GM12878 (cell line): ENCODE measurements at regions not wholly inside any gene's neighbourhood (a gene's known extent, or its start where the extent isn't known, plus 50 kb on each side); places are given as distances from the start of the nearest gene placed in this dataset.
"Not testable (repeated sequence)": the region's sequence is repeated elsewhere in the genome, so short reads cannot be mapped to it uniquely, and the experiment has no call there.

Source experiments
- CHD2 ChIP-seq: IDR thresholded peaks from 2 replicates; pipeline ENCODE4 v1.6.1; 2011; ENCODE audit warnings: low read depth, low read length, improper control_type of control experiment, borderline replicate concordance
- DPF2 ChIP-seq: fragments of 450-650 bp; IDR thresholded peaks from 2 replicates; pipeline ENCODE4 v1.6.1; 2017; ENCODE audit warnings: mild to moderate bottlenecking
- GABPA ChIP-seq: IDR thresholded peaks from 2 replicates; pipeline ENCODE4 v1.6.1; 2014; ENCODE audit warnings: antibody characterized with exemption, low read depth, mild to moderate bottlenecking, inconsistent platforms
- POLR2A ChIP-seq: IDR thresholded peaks from 2 replicates; pipeline ENCODE4 v1.6.1; 2011; ENCODE audit warnings: low read depth, mild to moderate bottlenecking, low read length
- RELA ChIP-seq: fragments of 450-650 bp; IDR thresholded peaks from 2 replicates; pipeline ENCODE4 v1.8.0; 2014; ENCODE audit warnings: borderline replicate concordance; ENCODE audit not compliant: partially characterized antibody
- TAF1 ChIP-seq: IDR thresholded peaks from 2 replicates; pipeline ENCODE4 v1.6.1; 2011; ENCODE audit warnings: mild to moderate bottlenecking, low read depth, low read length, borderline replicate concordance
- TF ChIP-seq, protein P1 (sequence below), 3 experiments: IDR thresholded peaks in 2 of 3; conservative IDR thresholded peaks in 1 of 3; 2 replicates each; pipeline ENCODE4 v1.5.1; 2011; ENCODE audit warnings: low read depth in 3 of 3, low read length in 3 of 3, mild to moderate bottlenecking in 3 of 3, control low read depth in 2 of 3, moderate library complexity in 2 of 3, inconsistent platforms in 1 of 3, mixed read lengths in 1 of 3; ENCODE audit not compliant: control insufficient read depth in 2 of 3, insufficient read depth in 1 of 3; ENCODE audit errors: extremely low read depth in 1 of 3
- TF ChIP-seq, protein P2 (sequence below): fragments of 450-650 bp; IDR thresholded peaks from 2 replicates; pipeline ENCODE4 v1.6.1; 2016; ENCODE audit warnings: mild to moderate bottlenecking
- TF ChIP-seq, protein P3 (sequence below): IDR thresholded peaks from 2 replicates; pipeline ENCODE4 v1.6.1; 2012; ENCODE audit warnings: low read depth, low read length, improper control_type of control experiment

DNA sequence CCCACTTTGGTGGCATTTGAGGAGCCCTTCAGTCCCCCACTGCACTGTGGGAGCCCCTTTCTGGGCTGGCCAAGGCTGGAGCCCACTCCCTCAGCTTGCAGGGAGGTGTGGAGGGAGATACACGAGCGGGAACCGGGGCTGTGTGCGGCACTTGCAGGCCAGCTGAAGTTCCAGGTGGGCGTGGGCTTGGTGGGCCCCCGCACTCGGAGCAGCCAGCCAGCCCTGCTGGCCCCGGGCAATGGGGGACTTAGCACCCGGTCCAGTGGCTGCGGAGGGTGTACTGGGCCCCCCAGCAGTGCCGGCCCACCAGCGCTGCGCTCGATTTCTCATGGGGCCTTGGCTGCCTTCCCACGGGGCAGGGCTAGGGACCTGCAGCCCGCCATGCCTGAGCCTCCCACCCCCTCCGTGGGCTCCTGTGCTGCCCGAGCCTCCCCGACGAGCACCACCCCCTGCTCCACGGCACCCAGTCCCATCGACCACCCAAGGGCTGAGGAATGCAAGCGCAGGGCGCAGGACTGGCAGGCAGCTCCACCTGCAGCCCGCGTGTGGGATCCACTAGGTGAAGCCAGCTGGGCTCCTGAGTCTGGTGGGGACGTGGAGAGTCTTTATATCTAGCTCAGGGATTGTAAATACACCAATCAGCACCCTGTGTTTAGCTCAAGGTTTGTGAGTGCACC is 379.7 kb downstream of the CGGBP1 start:
- TF ChIP-seq DPF2, CHD2, TAF1, RELA, POLR2A, GABPA: not testable (repeated sequence)
- TF ChIP-seq, protein P1, sequence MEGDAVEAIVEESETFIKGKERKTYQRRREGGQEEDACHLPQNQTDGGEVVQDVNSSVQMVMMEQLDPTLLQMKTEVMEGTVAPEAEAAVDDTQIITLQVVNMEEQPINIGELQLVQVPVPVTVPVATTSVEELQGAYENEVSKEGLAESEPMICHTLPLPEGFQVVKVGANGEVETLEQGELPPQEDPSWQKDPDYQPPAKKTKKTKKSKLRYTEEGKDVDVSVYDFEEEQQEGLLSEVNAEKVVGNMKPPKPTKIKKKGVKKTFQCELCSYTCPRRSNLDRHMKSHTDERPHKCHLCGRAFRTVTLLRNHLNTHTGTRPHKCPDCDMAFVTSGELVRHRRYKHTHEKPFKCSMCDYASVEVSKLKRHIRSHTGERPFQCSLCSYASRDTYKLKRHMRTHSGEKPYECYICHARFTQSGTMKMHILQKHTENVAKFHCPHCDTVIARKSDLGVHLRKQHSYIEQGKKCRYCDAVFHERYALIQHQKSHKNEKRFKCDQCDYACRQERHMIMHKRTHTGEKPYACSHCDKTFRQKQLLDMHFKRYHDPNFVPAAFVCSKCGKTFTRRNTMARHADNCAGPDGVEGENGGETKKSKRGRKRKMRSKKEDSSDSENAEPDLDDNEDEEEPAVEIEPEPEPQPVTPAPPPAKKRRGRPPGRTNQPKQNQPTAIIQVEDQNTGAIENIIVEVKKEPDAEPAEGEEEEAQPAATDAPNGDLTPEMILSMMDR (IDR thresholded peaks at IDR 0.05 in 2 of 3, conservative IDR thresholded peaks at IDR 0.05 in 1 of 3; ENCODE audit: control insufficient read depth in 2 of 3, extremely low read depth in 1 of 3, insufficient read depth in 1 of 3, low read depth in 3 of 3, low read length in 3 of 3), result not testable (repeated sequence)
- TF ChIP-seq, protein P2, sequence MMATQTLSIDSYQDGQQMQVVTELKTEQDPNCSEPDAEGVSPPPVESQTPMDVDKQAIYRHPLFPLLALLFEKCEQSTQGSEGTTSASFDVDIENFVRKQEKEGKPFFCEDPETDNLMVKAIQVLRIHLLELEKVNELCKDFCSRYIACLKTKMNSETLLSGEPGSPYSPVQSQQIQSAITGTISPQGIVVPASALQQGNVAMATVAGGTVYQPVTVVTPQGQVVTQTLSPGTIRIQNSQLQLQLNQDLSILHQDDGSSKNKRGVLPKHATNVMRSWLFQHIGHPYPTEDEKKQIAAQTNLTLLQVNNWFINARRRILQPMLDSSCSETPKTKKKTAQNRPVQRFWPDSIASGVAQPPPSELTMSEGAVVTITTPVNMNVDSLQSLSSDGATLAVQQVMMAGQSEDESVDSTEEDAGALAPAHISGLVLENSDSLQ, result not testable (repeated sequence)
- TF ChIP-seq, protein P3, sequence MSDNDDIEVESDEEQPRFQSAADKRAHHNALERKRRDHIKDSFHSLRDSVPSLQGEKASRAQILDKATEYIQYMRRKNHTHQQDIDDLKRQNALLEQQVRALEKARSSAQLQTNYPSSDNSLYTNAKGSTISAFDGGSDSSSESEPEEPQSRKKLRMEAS, result not testable (repeated sequence)
